Spleen (tissue), 7 donors: ENCODE measurements at regions not wholly inside any gene's neighbourhood (a gene's known extent, or its start where the extent isn't known, plus 50 kb on each side); places are given as distances from the start of the nearest gene placed in this dataset.
"Not testable (repeated sequence)": the region's sequence is repeated elsewhere in the genome, so short reads cannot be mapped to it uniquely, and the experiment has no call there.

Experiments used
- CTCF ChIP-seq, 11 experiments: fragments of 200-600 bp in 7 of 11; fragments of 450-650 bp in 4 of 11; sonication (generic) in 4 of 11; IDR thresholded peaks in 8 of 11; conservative IDR thresholded peaks in 3 of 11; 1 replicate in 7 of 11; 2 replicates in 4 of 11; pipeline versions ENCODE4 v1.4.0 to v1.8.0; 2016 to 2021; ENCODE audit warnings: antibody characterized with exemption in 11 of 11, inconsistent platforms in 4 of 11, mild to moderate bottlenecking in 1 of 11
- POLR2A ChIP-seq, 3 donors: fragments of 450-650 bp; IDR thresholded peaks; one replicate each; pipeline ENCODE4 v1.5.1; 2017; ENCODE audit warnings: antibody characterized with exemption in 3 of 3, mild to moderate bottlenecking in 1 of 3
- POLR2AphosphoS5 ChIP-seq, 3 donors: sonication (generic); formaldehyde crosslinking; IDR thresholded peaks; one replicate each; pipeline ENCODE4 v1.5.1; 2017; ENCODE audit warnings: antibody characterized with exemption in 3 of 3
- donor health status: DM: no; HTN: no; CAD: no; lungs with moderate emphysema.
- donor health status: DM: no; HTN: no; CAD: no.
- donor health status: DM: no; HTN: no; CAD: no.

DNA sequence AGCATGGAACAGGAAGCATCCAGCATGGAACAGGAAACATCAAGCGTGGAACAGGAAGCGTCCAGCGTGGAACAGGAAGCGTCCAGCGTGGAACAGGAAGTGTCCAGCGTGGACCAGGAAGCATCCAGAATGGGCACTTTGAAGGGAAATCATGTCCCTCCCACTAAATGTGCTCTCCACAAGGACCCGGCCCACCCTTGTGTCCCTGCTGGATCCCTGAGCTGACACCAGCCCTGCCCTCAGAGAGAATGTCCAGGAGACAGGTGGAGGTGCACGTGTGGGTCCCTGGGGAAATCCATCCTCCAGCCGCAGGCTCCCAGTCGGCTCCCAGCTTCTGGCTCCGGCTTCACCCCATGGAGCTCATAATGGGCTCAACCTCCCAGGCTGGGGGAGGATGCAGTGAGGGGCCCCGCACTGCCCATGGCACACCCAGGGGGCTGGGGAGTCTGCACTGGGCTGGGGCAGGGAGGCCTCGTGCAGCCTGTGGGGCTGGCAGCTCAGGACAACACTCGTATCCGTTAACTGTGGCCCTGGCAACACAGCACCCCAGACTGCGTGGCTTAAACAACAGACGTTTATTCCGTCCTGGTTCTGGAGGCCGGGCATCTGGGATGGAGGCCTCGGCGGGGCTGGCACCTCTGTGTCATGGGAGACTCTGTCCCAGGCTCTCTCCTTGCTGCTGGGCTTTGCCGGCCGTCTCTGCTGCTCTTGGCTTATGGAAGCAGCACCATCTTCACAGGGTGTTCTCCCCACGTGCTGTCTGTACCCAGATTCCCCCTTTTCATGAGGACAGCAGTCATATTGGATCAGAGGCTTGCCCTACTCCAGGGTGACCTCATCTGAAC is 104.8 kb downstream of the TMEM121 start:
- TF ChIP-seq POLR2AphosphoS5 (IDR thresholded peaks at IDR 0.05); POLR2A (IDR thresholded peaks at IDR 0.05); CTCF (IDR thresholded peaks at IDR 0.05 in 8 of 11, conservative IDR thresholded peaks at IDR 0.05 in 3 of 11): not testable (repeated sequence)
